ENCODE measurements at regions not wholly inside any gene's neighbourhood (a gene's known extent, or its start where the extent isn't known, plus 50 kb on each side); places are given as distances from the start of the nearest gene placed in this dataset.

DNA sequence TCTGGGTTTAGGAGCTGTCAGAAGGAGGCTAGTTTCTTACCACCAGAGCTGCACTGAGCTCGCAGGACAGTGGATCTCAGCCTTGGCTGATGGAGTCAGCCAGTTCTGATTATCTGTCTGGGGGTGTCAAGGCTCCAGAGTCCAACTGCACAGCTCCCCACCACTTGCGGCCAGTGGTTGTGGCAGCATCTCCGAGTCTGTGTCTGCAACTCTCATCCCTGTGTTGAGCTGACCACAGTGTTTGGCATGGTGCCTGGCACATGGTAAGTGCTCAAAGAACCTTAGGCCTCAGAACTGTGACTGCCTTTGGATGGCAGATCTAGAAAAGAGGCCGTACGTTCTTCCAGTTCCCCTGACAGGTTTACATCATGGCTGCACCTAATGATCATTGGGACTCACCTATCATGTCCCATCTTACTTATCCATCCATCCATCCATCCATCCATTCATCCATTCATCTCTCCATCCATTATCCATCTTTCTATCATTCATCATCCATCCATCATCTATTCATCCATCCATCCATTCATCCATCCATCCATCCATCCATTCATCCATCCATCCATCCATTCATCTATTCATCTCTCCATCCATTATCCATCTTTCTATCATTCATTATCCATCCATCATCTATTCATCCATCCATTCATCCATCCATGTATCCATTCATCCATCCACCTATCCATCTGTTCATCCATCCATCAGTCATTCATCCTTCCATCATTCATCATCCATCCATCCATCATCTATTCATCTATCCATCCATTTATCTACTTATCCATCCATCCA lies 114.5 kb downstream of the CRYAA start:
- TF ChIP-seq, protein P1, sequence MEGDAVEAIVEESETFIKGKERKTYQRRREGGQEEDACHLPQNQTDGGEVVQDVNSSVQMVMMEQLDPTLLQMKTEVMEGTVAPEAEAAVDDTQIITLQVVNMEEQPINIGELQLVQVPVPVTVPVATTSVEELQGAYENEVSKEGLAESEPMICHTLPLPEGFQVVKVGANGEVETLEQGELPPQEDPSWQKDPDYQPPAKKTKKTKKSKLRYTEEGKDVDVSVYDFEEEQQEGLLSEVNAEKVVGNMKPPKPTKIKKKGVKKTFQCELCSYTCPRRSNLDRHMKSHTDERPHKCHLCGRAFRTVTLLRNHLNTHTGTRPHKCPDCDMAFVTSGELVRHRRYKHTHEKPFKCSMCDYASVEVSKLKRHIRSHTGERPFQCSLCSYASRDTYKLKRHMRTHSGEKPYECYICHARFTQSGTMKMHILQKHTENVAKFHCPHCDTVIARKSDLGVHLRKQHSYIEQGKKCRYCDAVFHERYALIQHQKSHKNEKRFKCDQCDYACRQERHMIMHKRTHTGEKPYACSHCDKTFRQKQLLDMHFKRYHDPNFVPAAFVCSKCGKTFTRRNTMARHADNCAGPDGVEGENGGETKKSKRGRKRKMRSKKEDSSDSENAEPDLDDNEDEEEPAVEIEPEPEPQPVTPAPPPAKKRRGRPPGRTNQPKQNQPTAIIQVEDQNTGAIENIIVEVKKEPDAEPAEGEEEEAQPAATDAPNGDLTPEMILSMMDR (IDR thresholded peaks at IDR 0.05; ENCODE audit: extremely low read depth, missing control alignments) = no peak
- no peak for DNase-seq (ENCODE audit: low spot score)

DNA sequence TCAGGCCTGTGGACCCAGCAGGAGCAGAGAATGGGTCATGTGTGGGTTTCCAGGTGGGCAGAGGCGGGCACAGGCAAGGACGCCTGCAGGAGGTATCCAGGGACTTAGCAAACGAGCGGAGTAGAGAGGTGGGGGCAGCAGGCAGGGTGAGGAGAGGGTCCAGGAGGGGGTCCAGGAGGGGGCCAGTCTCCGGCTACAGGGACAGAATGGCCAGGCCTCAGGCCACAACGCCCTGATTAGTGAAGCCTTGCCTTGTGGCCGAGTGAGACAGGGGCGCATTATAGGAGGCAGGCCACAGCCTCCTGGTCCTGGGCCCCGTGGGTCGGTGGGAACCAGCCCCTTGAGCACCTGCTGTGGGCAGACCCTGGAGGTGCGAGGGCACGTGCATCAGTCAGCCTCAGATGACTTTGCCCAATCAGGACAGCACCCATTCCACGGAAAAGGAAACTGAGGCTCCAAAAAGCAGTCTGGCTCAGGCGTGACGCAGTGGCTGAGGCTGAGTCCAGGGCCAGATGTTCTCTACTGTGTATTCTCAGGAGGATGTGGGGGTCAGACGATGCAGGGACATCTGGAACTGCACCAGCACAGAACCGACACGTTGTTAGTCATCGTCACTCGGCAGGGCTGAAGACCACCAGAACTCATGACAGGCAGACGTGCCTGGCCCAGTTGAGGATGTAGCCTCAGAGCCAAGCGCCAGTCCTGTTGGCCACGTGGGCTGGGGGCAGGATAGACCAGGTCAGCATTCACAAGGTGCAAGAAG lies 113.7 kb downstream of the CRYAA start:
- DNase-seq (ENCODE audit: low spot score) = no peak
- TF ChIP-seq, protein P1 (IDR thresholded peaks at IDR 0.05; ENCODE audit: extremely low read depth, missing control alignments) = no peak

DNA sequence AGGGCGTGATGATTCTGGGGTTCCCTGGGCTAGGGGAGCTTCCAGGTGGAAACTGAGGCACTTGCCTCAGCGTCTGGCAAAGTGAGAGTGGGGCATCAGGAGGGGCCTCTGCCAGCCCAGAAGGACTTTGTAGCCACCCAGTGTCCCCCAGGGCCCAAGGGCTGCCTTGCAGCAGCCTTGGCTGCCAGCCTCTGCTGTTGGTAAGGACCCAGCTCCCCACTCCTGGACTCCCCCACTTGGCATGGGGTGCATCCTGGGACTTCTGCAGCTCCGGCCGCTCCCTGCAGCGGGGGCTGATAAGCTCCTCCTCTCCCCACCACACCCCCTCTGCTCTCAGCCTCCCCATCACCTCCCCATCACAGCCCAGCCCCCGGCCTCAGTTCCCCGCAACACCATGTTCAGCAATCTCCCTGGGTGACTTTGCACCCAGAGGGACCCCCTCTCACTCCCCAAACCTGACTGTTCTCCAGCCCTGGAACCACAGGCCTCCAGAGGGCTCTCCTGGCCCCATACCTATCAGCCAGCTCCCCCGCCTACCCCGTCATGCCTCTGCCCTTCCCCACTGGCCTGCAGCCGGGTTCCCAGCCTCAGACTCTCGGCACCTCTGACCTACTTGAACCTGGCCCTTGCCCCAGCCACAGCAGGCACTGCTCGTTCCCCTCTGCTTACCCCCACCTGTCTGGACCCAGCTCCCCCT lies 113.0 kb downstream of the CRYAA start:
- no peak for DNase-seq (ENCODE audit: low spot score)
- TF ChIP-seq, protein P1 (IDR thresholded peaks at IDR 0.05; ENCODE audit: extremely low read depth, missing control alignments) = no peak

DNA sequence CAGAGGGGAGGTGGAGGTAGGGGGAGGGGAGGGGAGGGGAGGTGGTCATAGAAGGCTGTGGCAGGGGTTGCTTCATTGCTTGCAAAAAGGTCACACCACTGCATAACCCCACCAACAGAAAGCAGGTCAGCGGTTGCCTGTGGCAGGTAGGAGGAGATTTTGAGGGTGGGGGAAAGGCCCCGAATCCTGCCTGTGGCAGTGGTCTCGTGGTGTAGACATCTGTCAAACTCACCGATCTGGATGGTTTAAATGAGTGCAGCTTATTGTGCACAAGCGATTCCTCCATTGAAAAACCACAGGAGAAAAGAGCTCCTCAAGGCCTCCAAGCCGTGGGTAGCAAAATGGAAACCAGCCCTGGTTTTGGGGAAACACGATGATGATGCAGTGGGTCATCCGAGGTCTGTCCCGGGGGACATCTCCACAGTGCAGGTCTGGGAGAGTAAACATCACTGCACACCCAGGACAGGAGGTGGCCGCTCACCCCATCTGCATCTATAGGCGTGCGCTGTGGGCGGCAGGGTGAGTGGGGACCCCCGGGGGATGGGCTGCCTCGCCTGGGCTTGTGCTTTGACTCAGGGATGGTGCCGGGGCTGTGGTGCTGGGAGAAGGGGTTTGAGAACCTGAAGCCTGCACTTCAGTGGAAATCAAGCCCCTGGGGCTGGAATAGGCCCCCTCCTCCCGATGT lies 112.3 kb downstream of the CRYAA start:
- no peak for DNase-seq (ENCODE audit: low spot score)
- TF ChIP-seq, protein P1 (IDR thresholded peaks at IDR 0.05; ENCODE audit: extremely low read depth, missing control alignments) = no peak

DNA sequence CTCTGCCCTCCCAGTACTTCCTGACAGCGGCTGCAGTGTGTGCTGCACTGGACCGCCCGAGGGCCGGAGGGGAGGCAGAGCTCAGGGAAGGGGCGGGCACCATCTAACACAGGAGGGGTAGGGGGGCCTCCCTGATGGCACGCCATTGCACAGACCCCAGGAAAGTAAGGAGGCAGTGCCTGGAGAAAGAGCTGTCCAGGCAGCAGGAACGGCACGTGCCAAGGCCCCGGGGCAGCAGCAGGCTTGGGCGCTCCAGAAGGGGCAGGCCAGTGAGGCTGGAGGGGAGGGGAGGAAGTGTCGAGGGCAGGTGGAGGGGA lies 110.7 kb downstream of the CRYAA start:
- TF ChIP-seq, protein P1 (IDR thresholded peaks at IDR 0.05; ENCODE audit: extremely low read depth, missing control alignments) = no peak
- no peak for DNase-seq (ENCODE audit: low spot score)

DNA sequence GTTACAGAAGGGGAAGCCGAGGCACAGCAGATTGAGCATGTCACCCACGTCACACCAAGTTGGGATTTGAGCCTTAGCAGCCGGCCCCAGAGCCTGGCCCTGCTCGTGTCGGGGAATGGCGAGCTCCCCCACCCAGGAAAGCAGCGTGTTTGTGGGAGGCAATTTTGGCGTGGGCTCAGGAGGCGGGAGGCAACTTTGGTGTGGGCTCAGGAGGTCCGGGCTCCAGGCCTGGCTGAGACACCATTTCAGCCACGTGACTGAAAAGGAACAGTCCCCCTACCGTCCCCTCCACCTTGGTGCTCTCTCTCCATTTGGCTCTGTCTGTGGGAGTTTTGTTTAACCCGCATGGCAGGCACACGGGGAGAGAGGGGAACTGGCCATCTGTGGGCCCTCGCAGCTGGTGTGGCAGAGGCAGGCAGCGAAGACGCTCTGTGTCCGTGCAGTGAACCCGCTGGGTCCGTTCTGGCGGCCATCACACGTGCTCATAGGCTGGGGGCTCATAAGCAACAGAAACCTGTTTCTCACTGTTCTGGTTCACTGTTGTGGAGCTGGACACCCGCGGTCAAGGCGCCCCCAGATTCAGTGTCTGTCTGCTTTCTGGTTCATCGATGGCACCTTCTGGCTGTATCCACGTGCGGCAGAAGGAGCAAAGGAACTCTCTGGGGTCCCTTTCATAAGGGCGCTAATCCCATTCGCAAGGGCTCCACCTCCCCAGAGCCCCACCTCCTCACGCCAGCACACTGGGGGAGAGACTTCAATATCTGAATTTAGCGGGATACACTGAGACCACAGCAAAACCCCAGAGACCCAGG lies 110.2 kb downstream of the CRYAA start:
- TF ChIP-seq, protein P1 (IDR thresholded peaks at IDR 0.05; ENCODE audit: extremely low read depth, missing control alignments) = no peak

More for the DNA sequence above, 110.2 kb downstream of the CRYAA start:
- no peak for DNase-seq (ENCODE audit: low spot score)
